Lower leg skin (tissue), 4 donors: ENCODE measurements at regions not wholly inside any gene's neighbourhood (a gene's known extent, or its start where the extent isn't known, plus 50 kb on each side); places are given as distances from the start of the nearest gene placed in this dataset.

Experiments used
- DNase-seq, 2 donors: peaks; one replicate each; pipeline ENCODE4 v3.0.0-alpha.2; 2019; ENCODE audit warnings: low spot score in 2 of 2
- H3K4me3 ChIP-seq: fragments of 200-600 bp; sonication (generic); 2 replicates; pipeline ENCODE4 v1.5.1; 2017; ENCODE audit warnings: mild to moderate bottlenecking, low read depth; ENCODE audit not compliant: poor library complexity, severe bottlenecking
- POLR2A ChIP-seq, 2 donors: fragments of 450-650 bp; IDR thresholded peaks; one replicate each; pipeline ENCODE4 v1.6.1; 2016 to 2017; ENCODE audit warnings: antibody characterized with exemption in 2 of 2, mild to moderate bottlenecking in 1 of 2, moderate library complexity in 1 of 2
- WGBS, 2 donors: methylation state at CpG; one replicate each; pipeline ENCODE4 v1.1.5; 2018; 5-methylcytosine and 5-hydroxymethylcytosine counted together
- intact Hi-C: fragments of 100-400 bp; cut with DNase I; formaldehyde crosslinking; loops from one replicate; pipeline ENCODE4 v1.15.0; 2023; ENCODE audit warnings: low total_unique reads
- TF ChIP-seq, protein P1 (sequence below), 3 donors: fragments of 450-650 bp; IDR thresholded peaks; one replicate each; pipeline ENCODE4 v1.5.1; 2016; ENCODE audit warnings: antibody characterized with exemption in 3 of 3, mild to moderate bottlenecking in 3 of 3, moderate library complexity in 2 of 3

- 47% methylated on average over 4 of the region's 4 CpGs for WGBS, 2 donors
- H3K4me3 ChIP-seq, result no peak overlapping the region
- intact Hi-C loops, result no loop called here
- TF ChIP-seq POLR2A (IDR thresholded peaks at IDR 0.05), result no peak
- TF ChIP-seq, protein P1, sequence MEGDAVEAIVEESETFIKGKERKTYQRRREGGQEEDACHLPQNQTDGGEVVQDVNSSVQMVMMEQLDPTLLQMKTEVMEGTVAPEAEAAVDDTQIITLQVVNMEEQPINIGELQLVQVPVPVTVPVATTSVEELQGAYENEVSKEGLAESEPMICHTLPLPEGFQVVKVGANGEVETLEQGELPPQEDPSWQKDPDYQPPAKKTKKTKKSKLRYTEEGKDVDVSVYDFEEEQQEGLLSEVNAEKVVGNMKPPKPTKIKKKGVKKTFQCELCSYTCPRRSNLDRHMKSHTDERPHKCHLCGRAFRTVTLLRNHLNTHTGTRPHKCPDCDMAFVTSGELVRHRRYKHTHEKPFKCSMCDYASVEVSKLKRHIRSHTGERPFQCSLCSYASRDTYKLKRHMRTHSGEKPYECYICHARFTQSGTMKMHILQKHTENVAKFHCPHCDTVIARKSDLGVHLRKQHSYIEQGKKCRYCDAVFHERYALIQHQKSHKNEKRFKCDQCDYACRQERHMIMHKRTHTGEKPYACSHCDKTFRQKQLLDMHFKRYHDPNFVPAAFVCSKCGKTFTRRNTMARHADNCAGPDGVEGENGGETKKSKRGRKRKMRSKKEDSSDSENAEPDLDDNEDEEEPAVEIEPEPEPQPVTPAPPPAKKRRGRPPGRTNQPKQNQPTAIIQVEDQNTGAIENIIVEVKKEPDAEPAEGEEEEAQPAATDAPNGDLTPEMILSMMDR (IDR thresholded peaks at IDR 0.05), result no peak
- no peak for DNase-seq
Measured at GRCh38 chr3:178485756-178486155, 50.5 kb upstream of the KCNMB2 start.
